HG03469 (cell line): ENCODE measurements at regions not wholly inside any gene's neighbourhood (a gene's known extent, or its start where the extent isn't known, plus 50 kb on each side); places are given as distances from the start of the nearest gene placed in this dataset.

Experiments
- ATAC-seq: cut with Tn5 transposase; IDR thresholded peaks from one replicate; pipeline ENCODE4 v1.9.1; 2021; ENCODE audit warnings: mild to moderate bottlenecking, moderate library complexity, moderate number of reproducible peaks; ENCODE audit not compliant: unreplicated experiment

- ATAC-seq, result no peak
Observed at GRCh38 chr15:39230205-39230907, 350.5 kb upstream of the THBS1 start.

DNA sequence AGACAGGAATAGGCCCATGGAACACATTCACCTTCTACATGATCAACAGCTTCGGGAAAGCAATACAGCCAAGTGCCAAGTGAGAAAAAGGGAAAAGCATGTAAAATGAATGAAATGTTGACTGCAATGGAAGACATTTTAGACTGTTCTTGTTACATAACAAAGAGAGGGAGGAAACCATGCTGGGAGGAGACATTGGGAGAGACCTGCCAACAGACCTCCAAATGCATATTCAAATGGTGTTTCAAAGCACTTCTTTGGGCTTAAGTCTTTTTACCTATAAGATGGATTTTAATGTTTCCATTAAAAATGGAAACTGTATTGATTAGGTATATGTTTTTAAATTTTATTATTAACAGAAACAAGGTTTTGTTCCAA lies 350.0 kb upstream of the THBS1 start:
- ATAC-seq, result no peak

GRCh38 chr15:39232512-39232911 lies 348.4 kb upstream of the THBS1 start:
- ATAC-seq, result no peak

GRCh38 chr15:39235084-39235795 lies 345.6 kb upstream of the THBS1 start:
- no peak for ATAC-seq

DNA sequence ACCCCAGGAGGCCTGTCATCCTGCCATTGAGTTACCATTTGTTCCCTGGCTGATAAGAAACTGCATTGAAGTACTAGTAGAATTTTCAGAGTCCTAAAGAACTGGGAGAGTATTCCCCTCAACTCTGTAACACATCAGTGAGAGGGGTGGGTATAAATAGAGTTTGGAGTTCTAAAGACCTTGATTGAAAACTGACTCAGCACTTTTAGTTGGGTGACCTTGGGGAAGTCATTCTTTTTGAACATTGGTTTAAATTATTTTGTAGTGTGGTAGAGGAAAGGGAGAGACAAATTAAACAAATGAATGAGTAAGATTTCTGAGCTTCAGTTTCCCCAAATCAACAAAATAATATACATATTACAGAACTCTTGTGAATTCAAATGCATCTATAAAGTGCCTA lies 344.5 kb upstream of the THBS1 start:
- no peak for ATAC-seq

- no peak for ATAC-seq
Observed at GRCh38 chr15:39238443-39238842, 342.4 kb upstream of the THBS1 start.

DNA sequence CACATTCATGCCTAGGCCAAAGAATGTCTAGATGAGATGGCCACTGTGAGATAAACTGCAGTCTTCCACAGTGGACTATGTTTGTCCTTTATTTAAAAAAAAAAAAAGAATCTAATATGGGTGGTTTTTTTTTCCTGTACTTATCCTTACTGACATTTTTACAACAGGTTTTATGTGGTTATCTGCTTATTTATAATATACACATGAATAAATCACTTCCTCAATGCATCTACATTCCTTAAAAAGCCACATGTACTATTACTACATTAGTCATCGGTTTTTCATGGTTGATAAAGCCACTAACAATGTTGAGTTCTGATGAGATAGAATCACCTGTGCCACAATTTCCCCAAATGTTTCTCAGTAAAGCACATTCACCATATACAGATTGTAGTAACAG lies 341.3 kb upstream of the THBS1 start:
- ATAC-seq, result no peak

- ATAC-seq, result no peak
Observed at GRCh38 chr15:39242345-39242744, 338.5 kb upstream of the THBS1 start.

- ATAC-seq, result no peak
Observed at GRCh38 chr15:39243396-39243795, 337.5 kb upstream of the THBS1 start.

GRCh38 chr15:39244776-39245175 lies 336.1 kb upstream of the THBS1 start:
- no peak for ATAC-seq

GRCh38 chr15:39246523-39246922 lies 334.4 kb upstream of the THBS1 start:
- ATAC-seq, result no peak

GRCh38 chr15:39247574-39247973 lies 333.3 kb upstream of the THBS1 start:
- ATAC-seq, result no peak

GRCh38 chr15:39248204-39248603 lies 332.7 kb upstream of the THBS1 start:
- ATAC-seq, result no peak

- ATAC-seq, result no peak
Observed at GRCh38 chr15:39250001-39250400, 330.9 kb upstream of the THBS1 start.

- no peak for ATAC-seq
Observed at GRCh38 chr15:39250460-39251186, 330.3 kb upstream of the THBS1 start.

GRCh38 chr15:39251413-39252133 lies 329.3 kb upstream of the THBS1 start:
- no peak for ATAC-seq

- no peak for ATAC-seq
Observed at GRCh38 chr15:39252134-39252470, 328.8 kb upstream of the THBS1 start.

DNA sequence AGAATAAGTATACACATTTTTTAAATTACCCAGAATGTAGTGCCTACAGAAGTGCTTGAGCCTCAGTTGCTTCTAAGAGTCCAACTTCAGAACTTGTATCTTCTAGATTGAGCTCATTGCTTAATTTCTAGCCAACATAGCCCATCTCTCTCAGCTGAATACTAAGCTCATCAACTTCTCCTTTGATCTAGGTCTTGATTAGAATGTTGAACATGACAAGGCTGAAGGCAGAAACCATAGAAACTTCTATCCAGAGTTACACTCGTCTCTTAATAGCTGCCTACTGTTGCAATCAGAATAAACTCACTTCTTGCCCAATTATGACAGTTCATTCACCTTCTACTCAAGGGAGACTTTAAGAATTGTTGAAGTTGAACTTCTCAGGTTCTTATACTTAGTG lies 327.3 kb upstream of the THBS1 start:
- no peak for ATAC-seq

DNA sequence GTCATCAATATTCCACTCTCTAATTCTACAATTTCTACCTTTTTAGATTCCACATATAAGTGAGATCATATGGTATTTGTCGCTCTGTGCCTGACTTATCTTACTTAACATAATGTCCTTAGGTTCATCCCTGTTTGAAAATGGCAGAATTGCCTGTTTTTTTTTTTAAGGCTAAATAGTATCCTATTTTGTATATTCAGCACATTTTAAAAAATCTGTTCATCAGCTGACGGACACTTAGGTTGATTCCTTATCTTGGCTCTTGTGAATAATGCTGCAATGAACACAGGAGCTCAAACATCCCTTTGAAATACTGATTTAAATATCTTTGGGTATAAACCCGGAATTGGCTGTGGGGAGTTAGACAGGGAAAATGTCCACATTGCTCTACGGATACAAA lies 326.7 kb upstream of the THBS1 start:
- no peak for ATAC-seq

GRCh38 chr15:39255760-39256159 lies 325.1 kb upstream of the THBS1 start:
- ATAC-seq, result no peak

DNA sequence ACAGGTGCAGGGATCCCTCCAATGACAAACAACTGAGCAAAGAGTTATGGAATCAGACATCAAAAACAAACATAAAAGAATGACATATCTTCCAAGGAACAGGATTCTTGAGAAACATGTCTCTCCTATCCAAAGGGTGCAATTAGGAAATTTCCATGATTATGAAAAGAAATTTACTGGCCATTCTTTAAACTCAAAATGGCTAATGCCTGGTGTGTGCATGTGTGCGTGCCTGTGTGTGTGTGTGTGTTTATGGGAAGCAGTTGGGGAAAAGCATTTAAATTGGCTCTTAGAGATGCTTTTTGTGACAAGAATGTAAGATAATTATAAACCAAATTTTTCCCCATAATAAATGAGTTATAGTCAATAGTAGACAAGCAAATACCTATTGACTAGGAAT lies 320.5 kb upstream of the THBS1 start:
- ATAC-seq, result no peak
